NOMO-1 treated with DMSO at 0.1 percent for 48 hours (cell line): ENCODE measurements at regions not wholly inside any gene's neighbourhood (a gene's known extent, or its start where the extent isn't known, plus 50 kb on each side); places are given as distances from the start of the nearest gene placed in this dataset.

ENCODE experiments used
- DNase-seq: peaks from one replicate; lab custom pipeline; 2025; ENCODE audit not compliant: unreplicated experiment; lab: John Stamatoyannopoulos, UW

- DNase-seq = no peak
These were observed 220.7 kb upstream of the EMCN start for GRCh38 chr4:100738196-100739165.

DNA sequence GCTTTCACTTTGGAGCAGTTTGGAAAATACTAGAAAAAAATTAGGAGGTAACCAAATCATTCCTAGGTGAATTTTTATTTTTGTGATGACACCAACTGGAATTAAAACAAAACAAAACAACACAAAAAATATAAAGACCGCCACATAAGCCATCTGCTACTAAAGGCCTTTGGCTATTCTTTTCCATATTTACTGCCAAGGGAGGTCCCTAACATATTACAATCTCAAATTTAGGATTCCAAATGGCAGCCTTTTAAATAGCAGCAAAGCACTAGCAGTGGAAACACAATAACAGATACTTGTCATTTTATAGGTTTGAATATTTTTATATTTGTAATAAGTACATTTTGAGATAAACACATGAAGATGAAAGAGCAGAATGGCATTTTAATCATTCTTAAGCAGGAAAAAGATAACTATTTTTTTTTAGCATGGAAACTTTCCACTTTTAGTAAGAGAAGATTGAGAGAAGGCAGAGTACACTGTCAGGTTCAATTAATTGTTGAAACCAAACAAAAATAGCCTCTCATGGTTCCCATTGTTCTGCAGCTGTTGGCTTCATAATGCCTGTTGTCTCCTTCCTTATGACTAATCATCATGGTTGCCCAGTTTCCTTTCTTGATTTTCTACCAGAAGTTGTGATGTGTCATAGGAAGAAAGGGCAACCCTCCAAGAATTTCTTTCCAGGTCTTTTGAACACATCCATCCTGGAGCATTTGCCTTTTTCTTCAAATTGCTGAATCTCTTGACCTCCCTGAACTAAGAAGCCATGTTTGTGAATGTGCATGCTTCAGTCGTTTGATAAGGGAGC lies 219.0 kb upstream of the EMCN start:
- DNase-seq = no peak

GRCh38 chr4:100728861-100729260 lies 211.0 kb upstream of the EMCN start:
- DNase-seq = no peak

DNA sequence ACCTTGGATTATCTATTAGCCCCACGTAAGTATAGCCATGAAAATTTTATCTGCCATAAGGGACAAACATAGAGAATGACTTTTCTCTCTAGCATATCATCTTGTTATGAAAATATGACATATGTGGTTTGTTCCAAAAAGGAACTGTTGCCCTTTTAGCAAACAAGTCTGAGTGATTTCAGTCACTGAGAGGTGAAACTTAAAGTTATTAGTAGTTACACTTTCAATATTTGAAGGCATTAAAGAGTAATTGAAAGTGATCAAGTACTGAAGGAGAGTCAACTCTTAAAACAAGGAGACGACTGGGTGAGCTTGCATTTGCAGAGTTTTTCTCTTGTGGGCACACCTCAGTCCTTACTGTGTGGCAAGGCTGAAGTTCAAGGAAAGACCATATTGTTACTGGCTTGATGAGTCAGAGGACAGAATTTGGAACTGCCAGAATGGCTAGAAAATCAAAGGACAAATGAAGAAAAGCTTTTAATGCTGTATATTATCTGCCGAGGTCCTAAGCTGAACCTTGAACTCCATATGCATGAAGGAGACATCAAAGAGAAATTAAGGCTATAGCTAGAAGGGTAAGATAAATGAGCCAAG lies 205.1 kb upstream of the EMCN start:
- DNase-seq = no peak

DNA sequence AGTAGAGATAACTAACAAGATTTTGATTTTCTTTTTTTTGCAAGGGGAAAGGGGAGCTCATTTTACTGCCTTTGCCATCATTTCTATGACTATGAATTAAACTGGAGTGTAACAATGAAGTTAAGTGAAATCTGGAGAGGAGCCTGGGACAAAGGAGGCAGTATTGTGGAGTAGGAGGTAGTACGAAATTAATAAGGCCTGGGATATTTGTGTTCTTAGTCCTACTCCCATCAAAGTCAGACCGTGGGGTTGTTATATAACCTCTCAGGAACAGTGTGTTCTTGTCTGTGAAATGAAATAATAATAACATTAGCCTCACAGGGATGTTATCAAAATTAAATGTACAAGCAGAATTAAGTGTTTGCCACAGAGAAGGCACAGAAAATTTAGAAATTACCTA lies 204.3 kb upstream of the EMCN start:
- DNase-seq = no peak

GRCh38 chr4:100721490-100721889 lies 203.7 kb upstream of the EMCN start:
- DNase-seq = no peak

DNA sequence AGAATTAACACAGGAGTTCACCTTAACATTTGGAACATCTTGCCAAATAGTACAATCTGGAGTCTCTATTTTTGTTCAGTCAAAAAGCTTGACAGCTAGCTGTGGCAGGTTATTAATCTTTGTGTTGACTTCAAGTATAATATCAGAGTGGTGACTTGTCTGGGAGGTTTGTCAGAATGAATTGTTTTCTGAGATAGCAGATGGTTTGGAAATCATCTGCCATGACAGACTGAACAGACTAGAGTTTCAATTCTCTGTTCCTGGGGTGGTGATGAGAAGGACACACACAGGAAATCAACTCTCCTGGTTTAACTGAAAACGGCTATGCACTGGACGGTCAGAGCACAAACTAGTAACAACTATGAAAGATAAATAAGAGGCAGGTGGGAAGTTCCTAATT lies 203.3 kb upstream of the EMCN start:
- DNase-seq = no peak

DNA sequence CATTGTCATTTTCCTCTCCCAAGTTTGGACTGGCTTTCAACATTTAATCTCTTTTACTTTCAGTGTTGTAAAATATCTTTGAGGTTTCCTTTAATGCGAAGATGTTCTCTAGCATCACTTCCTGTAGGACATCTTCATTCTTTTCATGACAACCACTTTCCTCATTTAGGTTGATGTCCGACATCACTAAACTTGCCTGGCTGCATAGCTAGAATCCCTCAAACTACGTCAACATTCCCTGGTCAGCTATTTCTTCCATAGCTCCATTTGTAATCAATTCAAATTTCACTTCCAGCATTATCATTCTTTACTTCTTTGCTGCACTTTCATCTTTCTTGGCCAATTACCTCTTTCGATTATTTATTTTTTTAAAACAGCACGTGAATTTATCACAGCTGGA lies 198.6 kb upstream of the EMCN start:
- no peak for DNase-seq

DNA sequence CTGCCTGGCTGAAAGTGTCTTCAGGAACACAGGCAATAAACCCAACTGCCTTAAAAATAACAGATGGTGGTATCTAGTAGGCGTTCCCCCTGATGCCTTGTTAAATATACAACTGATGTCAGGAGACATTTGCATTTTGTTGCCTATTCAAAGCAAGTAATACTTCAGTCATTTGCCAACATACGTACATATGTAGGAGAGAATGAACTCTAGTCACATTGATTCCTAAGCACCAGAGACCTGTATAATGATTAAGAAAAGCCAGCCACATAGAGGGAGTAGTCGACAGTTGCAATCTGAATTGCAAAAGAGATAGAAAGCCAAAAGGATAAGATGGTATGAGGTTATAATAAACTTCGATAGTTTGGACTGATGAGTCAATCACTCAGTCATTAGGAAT lies 191.0 kb upstream of the EMCN start:
- DNase-seq = no peak

DNA sequence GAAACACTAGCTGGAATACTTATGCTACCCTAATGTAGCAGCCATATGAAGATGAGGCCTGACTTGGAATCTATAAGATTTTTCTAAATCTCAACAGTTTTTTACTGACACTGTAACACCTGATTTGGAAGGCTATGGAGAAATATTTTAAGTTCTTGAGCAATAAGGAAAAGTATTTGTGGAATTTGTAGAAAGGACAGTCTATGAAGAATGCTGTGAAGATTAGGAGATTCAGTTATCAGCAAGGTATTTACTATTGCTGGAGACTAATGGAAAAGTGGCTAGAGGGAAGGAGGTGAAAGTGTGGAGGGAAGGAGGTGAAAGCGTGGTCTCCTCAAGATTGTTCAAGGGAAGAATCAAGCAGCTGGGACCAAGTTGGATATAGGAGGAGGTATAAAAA lies 190.0 kb upstream of the EMCN start:
- DNase-seq = no peak

DNA sequence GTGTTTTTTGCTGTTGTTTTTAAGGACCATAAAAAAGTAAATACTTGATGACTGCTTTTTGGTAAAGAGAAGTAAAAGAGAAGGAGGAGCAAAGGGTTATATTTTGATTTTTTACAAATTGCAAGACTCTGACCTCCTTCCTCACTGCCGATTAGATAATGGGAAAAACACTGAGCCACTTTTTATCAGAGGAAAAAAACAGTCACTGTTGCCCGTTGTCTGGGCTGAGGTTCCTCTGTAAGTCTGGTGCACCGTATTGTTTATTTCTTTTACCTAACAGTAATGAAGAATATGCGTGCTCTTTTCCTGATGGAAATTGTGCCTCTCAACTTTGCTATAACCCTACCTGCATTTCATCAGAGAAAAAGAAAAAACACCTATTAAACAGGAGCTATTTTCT lies 178.7 kb upstream of the EMCN start:
- DNase-seq = no peak

- no peak for DNase-seq
These were observed 178.0 kb upstream of the EMCN start for GRCh38 chr4:100695871-100696270.

- DNase-seq = no peak
These were observed 177.3 kb upstream of the EMCN start for GRCh38 chr4:100695039-100695654.

GRCh38 chr4:100694467-100694866 lies 176.6 kb upstream of the EMCN start:
- no peak for DNase-seq

DNA sequence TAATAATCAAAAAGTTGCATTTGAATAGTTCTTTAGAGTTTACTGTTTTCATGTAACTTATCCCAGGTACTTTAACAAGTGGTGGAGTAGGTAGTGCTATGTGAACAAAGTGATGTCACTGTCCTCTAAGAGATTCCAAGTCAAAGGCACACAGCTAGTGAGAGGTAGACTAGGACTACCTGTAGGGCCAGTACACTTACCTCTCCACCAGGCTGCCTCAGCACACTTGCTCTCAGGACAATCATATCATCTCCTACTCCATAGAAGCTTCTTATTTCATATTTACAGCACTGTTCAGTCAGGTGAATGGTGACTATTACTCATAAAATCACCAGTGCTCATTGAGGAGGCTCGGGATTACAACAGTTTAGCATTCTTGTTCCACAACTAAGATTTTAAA lies 173.0 kb upstream of the EMCN start:
- no peak for DNase-seq

DNA sequence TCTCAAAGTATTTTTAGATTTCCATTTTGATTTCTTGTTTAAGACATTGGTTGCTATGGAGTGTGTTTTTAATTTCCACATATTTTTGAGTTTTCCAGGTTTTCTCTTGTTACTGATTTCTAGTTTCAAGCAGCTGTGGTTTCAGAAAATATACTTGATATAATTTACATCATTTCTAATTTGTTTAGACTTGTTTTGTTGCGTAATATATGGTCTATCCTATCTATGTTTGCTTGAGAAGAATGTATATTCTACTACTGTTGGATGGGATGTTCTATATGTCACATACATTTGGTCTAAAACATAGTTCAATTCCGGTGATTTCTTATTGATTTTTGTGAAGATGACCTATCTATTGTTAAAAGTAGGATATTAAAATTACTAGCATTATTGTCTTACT lies 170.5 kb upstream of the EMCN start:
- no peak for DNase-seq

- DNase-seq = no peak
These were observed 164.8 kb upstream of the EMCN start for GRCh38 chr4:100682477-100683218.

DNA sequence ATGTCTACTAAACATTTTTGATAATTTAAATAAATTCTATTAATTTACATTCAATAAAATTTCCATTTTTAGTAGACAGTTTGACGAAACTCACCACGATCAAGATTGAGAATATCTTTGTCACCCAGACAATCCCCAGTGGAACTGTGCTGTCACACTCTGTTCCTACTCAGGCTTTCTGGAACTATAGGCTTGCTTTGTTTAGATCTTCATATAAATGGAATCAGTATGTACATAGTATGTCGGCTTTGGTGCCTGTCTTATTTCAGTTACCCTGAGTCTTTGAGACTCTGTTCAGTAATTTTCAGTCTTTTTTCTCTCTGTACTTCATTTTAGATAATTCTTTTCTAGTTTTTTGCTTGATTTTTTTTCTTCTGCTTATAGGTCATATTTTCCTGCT lies 163.5 kb upstream of the EMCN start:
- DNase-seq = no peak

DNA sequence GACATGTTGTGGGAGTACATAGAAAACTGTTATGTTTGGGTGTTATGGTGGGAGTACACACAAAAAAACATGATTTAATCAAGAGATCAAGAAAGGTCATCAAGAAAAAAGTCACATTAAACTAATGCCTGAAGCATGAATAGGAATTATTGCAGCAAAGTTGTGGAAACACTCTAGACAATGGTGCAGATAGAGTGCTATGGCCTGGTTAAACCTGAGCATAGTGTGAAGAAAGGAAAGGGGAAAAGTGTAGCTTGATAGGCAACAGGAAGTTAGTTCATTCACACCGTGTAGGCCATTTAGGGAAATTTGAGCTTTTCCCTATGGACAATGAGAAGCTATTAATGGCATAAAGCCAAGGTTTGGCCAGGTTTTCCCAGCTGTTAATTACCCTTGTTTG lies 162.1 kb upstream of the EMCN start:
- no peak for DNase-seq

- DNase-seq = no peak
These were observed 157.2 kb upstream of the EMCN start for GRCh38 chr4:100674976-100675375.

DNA sequence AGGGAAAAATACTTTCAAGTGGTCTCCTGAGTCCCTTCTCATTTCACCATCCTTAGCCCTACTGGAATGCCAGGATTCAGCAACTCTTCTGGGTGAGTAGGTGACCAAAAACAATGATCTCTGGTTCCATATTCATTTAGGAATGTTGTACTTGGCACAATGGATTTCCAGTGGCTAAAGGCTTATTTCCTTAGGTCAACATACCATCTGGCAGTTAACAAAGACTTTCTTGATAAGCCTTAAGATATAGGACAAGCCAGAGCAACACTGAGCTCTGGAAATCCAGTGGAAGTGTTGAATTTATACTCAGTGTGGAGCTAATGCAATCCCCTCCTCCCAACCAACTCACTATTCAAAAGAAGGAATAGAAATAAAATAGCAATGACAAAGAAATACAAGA lies 139.4 kb upstream of the EMCN start:
- DNase-seq = no peak
